HFF-Myc (cell line): ENCODE measurements at regions not wholly inside any gene's neighbourhood (a gene's known extent, or its start where the extent isn't known, plus 50 kb on each side); places are given as distances from the start of the nearest gene placed in this dataset.

Experiments
- DNase-seq: peaks from one replicate; pipeline ENCODE4 v3.0.0-alpha.2; 2011; ENCODE audit warnings: low read depth; ENCODE audit errors: extremely low read depth
- H3K4me3 ChIP-seq: replicated peaks from 2 replicates; pipeline ENCODE4 v1.5.1; 2011; ENCODE audit warnings: low read depth, mild to moderate bottlenecking, control low read depth, low read length
- TF ChIP-seq, protein P1 (sequence below): IDR thresholded peaks from 2 replicates; pipeline ENCODE4 v1.5.1; 2012; ENCODE audit warnings: mild to moderate bottlenecking, low read depth, low read length, control low read depth; ENCODE audit errors: missing control alignments

DNA sequence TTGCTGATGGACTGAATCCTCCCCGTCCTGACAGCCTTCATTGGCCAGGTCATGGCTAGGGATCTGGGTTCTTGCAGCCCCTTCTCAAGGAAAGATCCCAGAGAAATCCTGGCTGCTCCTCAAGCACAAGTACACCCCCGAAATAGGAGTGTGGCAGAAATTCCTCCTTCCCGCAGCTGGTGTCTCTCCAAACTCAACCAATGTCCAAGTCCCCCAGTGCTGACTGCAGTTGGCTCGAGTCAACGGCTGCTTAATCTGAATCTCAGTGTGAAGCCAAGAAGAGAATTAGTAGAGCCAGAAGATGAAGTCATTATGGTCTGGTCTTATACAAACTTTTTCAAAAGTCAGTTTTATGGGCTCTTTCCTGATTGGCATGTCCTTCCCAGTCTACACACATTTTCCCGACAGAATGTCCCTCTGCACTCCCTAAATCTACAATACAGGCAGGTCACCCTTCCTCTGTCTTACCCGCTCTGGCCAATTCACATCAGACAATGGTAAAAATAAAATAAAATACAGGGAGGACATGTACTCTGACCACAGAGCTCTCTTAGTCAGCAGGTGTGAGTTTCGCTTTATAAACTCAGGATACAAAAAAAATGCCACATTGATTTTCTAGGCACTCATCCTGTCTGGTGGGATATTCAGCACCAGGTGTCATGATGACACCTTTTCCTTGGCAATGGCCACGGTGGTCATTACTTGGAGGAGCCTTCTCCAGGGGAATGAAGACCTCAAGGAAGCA lies 76.9 kb upstream of the PAPOLG start:
- TF ChIP-seq, protein P1, sequence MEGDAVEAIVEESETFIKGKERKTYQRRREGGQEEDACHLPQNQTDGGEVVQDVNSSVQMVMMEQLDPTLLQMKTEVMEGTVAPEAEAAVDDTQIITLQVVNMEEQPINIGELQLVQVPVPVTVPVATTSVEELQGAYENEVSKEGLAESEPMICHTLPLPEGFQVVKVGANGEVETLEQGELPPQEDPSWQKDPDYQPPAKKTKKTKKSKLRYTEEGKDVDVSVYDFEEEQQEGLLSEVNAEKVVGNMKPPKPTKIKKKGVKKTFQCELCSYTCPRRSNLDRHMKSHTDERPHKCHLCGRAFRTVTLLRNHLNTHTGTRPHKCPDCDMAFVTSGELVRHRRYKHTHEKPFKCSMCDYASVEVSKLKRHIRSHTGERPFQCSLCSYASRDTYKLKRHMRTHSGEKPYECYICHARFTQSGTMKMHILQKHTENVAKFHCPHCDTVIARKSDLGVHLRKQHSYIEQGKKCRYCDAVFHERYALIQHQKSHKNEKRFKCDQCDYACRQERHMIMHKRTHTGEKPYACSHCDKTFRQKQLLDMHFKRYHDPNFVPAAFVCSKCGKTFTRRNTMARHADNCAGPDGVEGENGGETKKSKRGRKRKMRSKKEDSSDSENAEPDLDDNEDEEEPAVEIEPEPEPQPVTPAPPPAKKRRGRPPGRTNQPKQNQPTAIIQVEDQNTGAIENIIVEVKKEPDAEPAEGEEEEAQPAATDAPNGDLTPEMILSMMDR, result no peak
- no peak for DNase-seq
- no peak overlapping the region for H3K4me3 ChIP-seq

DNA sequence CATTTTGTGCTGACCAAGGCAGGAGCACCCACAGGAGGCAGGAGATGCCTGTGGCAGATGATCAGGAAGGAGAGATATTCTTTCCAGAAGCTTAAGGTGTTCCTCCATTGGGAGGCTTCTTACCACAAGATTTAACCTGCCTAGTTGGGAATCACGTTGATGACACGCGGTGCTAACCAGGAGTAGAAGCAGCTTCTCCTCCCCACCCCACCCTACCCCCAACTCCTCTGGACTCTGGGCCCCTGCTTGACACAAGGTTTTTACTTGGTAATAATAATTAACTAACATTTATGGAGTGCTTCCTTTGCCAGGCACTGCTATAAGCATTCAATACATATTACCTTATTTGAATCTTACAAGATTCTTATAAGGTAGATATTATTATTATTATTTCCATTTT lies 62.5 kb upstream of the PAPOLG start:
- no peak for DNase-seq
- TF ChIP-seq, protein P1, result no peak
- no peak overlapping the region for H3K4me3 ChIP-seq

DNA sequence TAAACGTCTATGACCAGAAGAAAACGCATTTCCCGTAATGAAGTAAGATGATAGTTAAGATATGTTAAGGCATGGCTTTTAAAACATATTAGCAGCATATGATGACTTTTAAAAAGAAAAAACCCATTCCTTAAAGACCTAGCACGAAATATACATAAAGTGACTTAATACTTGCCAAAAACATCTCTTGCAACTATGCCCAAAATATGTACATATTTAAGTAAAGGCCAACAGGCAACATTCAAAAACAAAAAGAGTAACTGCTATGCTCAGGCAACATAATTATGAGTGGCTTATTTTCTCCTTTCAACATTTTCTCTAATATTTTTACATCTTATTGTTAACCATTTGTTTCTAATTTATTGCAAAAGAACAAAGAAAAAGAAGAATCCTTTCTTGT lies 60.3 kb upstream of the PAPOLG start:
- H3K4me3 ChIP-seq, result no peak overlapping the region
- TF ChIP-seq, protein P1, result no peak

DNA sequence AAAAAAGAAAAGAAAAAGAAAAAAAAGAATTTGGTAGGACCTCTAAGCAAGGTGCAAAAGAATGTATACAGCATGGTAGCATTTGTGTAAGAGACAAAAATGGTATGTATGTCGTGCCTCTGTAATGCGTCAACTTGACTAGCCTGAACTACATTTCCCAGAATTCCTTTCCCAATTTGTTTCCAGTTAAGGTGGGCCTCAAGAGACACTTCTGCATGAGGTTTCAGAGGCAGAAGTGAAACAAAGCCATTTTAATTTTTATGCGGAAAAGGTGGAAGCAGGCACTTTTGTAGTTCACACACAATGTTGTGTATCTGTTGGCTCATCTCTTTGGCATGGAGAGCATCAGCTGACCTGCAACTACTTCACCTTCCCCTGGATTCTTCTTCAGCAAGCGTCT lies 56.5 kb upstream of the PAPOLG start:
- no peak overlapping the region for H3K4me3 ChIP-seq
- no peak for DNase-seq
- TF ChIP-seq, protein P1, result no peak

More for the DNA sequence above, 60.3 kb upstream of the PAPOLG start:
- no peak for DNase-seq

DNA sequence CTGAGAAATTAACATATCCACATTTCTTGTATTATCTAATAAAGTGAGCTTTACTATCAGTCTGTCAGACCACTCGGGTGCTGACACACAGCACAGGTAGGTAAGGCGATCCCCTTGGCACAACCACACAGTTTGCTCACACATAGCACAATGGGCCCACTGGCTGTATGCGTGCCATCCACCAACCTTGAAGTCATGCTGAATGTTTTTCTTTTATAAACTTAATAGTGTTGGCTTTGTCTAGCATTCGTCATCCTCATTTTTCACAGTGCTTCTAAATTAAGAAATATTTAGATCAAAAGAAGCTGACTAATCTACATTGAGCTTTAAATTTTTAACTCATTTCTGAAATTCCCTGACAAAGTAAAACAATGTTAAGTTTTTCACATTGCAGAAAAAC lies 50.0 kb upstream of the PAPOLG start:
- no peak for DNase-seq
- no peak overlapping the region for H3K4me3 ChIP-seq
- TF ChIP-seq, protein P1, result no peak
